OCI-LY1 (cell line): ENCODE measurements at regions not wholly inside any gene's neighbourhood (a gene's known extent, or its start where the extent isn't known, plus 50 kb on each side); places are given as distances from the start of the nearest gene placed in this dataset.

Source experiments
- H2AFZ ChIP-seq: fragments of 200-600 bp; sonication (generic), shearing (Covaris generic); 2 replicates; pipeline ENCODE4 v1.6.0; 2014; ENCODE audit warnings: antibody characterized with exemption, mild to moderate bottlenecking, low read length
- H3F3A ChIP-seq: fragments of 200-600 bp; sonication (generic), shearing (Covaris generic); 2 replicates; pipeline ENCODE4 v1.6.0; 2014; ENCODE audit warnings: mild to moderate bottlenecking, antibody characterized with exemption, low read length, moderate library complexity; ENCODE audit not compliant: insufficient read depth
- H3K27ac ChIP-seq: fragments of 200-600 bp; sonication (generic); 2 replicates; pipeline ENCODE4 v1.5.1; 2014; ENCODE audit warnings: low read length, mixed run types, mild to moderate bottlenecking, low read depth; ENCODE audit not compliant: poor library complexity, severe bottlenecking
- H3K27me3 ChIP-seq: fragments of 200-600 bp; sonication (generic); 2 replicates; pipeline ENCODE4 v1.6.0; 2014; ENCODE audit warnings: antibody characterized with exemption, mild to moderate bottlenecking, low read length, moderate library complexity; ENCODE audit not compliant: insufficient read depth
- H3K36me3 ChIP-seq: fragments of 200-600 bp; sonication (generic); 2 replicates; pipeline ENCODE4 v1.6.1; 2014; ENCODE audit warnings: mild to moderate bottlenecking, antibody characterized with exemption, low read length, moderate library complexity, mixed read lengths; ENCODE audit not compliant: insufficient read depth
- H3K4me1 ChIP-seq: fragments of 200-600 bp; sonication (generic); 2 replicates; pipeline ENCODE4 v1.5.1; 2014; ENCODE audit warnings: mild to moderate bottlenecking, low read length, moderate library complexity; ENCODE audit not compliant: insufficient read depth, severe bottlenecking
- H3K4me2 ChIP-seq: fragments of 200-600 bp; sonication (generic), shearing (Covaris generic); 2 replicates; pipeline ENCODE4 v1.6.1; 2014; ENCODE audit warnings: low read length
- H3K4me3 ChIP-seq: fragments of 200-600 bp; sonication (generic); 2 replicates; pipeline ENCODE4 v1.5.1; 2014; ENCODE audit warnings: low read length, low read depth, mild to moderate bottlenecking, mixed read lengths; ENCODE audit not compliant: poor library complexity, severe bottlenecking
- H3K79me2 ChIP-seq: fragments of 200-600 bp; shearing (Covaris generic); 2 replicates; pipeline ENCODE4 v1.6.1; 2016; ENCODE audit warnings: mixed run types, low read length, mixed read lengths; ENCODE audit not compliant: insufficient read depth
- H3K9ac ChIP-seq: fragments of 200-600 bp; sonication (generic), shearing (Covaris generic); 2 replicates; pipeline ENCODE4 v1.6.1; 2014; ENCODE audit warnings: mild to moderate bottlenecking, low read length, mixed read lengths
- H3K9me2 ChIP-seq: fragments of 200-600 bp; sonication (generic), shearing (Covaris generic); 2 replicates; pipeline ENCODE4 v1.6.1; 2014; ENCODE audit warnings: low read depth, mild to moderate bottlenecking, low read length, mixed read lengths
- H3K9me3 ChIP-seq: fragments of 200-600 bp; shearing (Covaris generic); 2 replicates; pipeline ENCODE4 v1.6.1; 2014; ENCODE audit warnings: low read length, mixed read lengths
- H4K20me1 ChIP-seq: fragments of 200-600 bp; sonication (generic), shearing (Covaris generic); 2 replicates; pipeline ENCODE4 v1.6.0; 2016; ENCODE audit warnings: mild to moderate bottlenecking, low read length; ENCODE audit not compliant: insufficient read depth
- CTCF ChIP-seq: fragments of 200-600 bp; sonication (generic), shearing (Covaris generic); IDR thresholded peaks from 2 replicates; pipeline ENCODE4 v1.5.1; 2017; ENCODE audit warnings: mild to moderate bottlenecking, antibody characterized with exemption, low read length, moderate library complexity, mixed read lengths
- EZH2 ChIP-seq: fragments of 200-600 bp; sonication (generic), shearing (Covaris generic); IDR thresholded peaks from 2 replicates; pipeline ENCODE4 v1.8.0; 2017; ENCODE audit warnings: borderline replicate concordance, mixed run types, mild to moderate bottlenecking, antibody characterized with exemption, low read length, moderate library complexity, mixed read lengths

- no peak overlapping the region for H2AFZ ChIP-seq
- no peak overlapping the region for H3K9ac ChIP-seq
- H3K4me2 ChIP-seq, result no peak overlapping the region
- no peaks in the 10 kb centered on the region for H3K9me3 ChIP-seq
- H3F3A ChIP-seq, result no peaks in the 10 kb centered on the region
- no peaks in the 10 kb centered on the region for H3K79me2 ChIP-seq
- no peak overlapping the region for H3K27ac ChIP-seq
- TF ChIP-seq CTCF, result no peak
- no peak for TF ChIP-seq EZH2
- no peaks in the 10 kb centered on the region for H3K4me1 ChIP-seq
- no peaks in the 10 kb centered on the region for H3K9me2 ChIP-seq
- H3K4me3 ChIP-seq, result no peak overlapping the region
- no peaks in the 10 kb centered on the region; the same call in 1 of the 2 replicates for H3K27me3 ChIP-seq
- no peaks in the 10 kb centered on the region for H4K20me1 ChIP-seq
- no peaks in the 10 kb centered on the region for H3K36me3 ChIP-seq
Measured at GRCh38 chr6:165872811-165873210, 209.8 kb upstream of the PDE10A start.

GRCh38 chr6:165872311-165872710, 209.3 kb upstream of the PDE10A start:
- Histone ChIP-seq H3F3A (no peaks in the 10 kb centered on the region), H3K4me2 (no peak overlapping the region), H3K27ac (no peak overlapping the region), H3K27me3 (no peaks in the 10 kb centered on the region; the same call in 1 of the 2 replicates), H4K20me1 (no peaks in the 10 kb centered on the region), H3K79me2 (no peaks in the 10 kb centered on the region), H2AFZ (no peak overlapping the region), H3K4me1 (no peaks in the 10 kb centered on the region), H3K4me3 (no peak overlapping the region), H3K9me3 (no peaks in the 10 kb centered on the region), H3K36me3 (no peaks in the 10 kb centered on the region), H3K9me2 (no peaks in the 10 kb centered on the region), H3K9ac (no peak overlapping the region)
- TF ChIP-seq CTCF, result no peak
- TF ChIP-seq EZH2, result no peak

GRCh38 chr6:165871571-165871970, 208.5 kb upstream of the PDE10A start:
- Histone ChIP-seq H2AFZ (no peak overlapping the region), H3K9me2 (no peaks in the 10 kb centered on the region), H3K27me3 (no peaks in the 10 kb centered on the region; the same call in 1 of the 2 replicates), H3K4me1 (no peaks in the 10 kb centered on the region), H3K9ac (no peak overlapping the region), H3K79me2 (no peaks in the 10 kb centered on the region), H3F3A (no peaks in the 10 kb centered on the region), H4K20me1 (no peaks in the 10 kb centered on the region), H3K4me2 (no peak overlapping the region), H3K9me3 (no peaks in the 10 kb centered on the region), H3K27ac (no peak overlapping the region), H3K4me3 (no peak overlapping the region), H3K36me3 (no peaks in the 10 kb centered on the region)
- no peak for TF ChIP-seq CTCF
- TF ChIP-seq EZH2, result no peak
